PFSK-1 (cell line): ENCODE measurements at regions not wholly inside any gene's neighbourhood (a gene's known extent, or its start where the extent isn't known, plus 50 kb on each side); places are given as distances from the start of the nearest gene placed in this dataset.

Experiments
- FOXP2 ChIP-seq: optimal IDR thresholded peaks from 2 replicates; pipeline ENCODE3; 2011; ENCODE audit warnings: borderline replicate concordance, control low read depth, inconsistent platforms; ENCODE audit not compliant: insufficient read depth; ENCODE audit errors: extremely low read length, extremely low read depth
- POLR2AphosphoS5 ChIP-seq: IDR thresholded peaks from 2 replicates; pipeline ENCODE4 v1.6.1; 2012; ENCODE audit warnings: low read depth, mild to moderate bottlenecking, control low read depth, low read length, moderate library complexity
- REST ChIP-seq, 2 experiments: IDR thresholded peaks; 2 replicates each; pipeline versions ENCODE4 v1.6.1 to v1.8.0; 2011 to 2012; ENCODE audit warnings: low read depth in 2 of 2, low read length in 2 of 2, control low read depth in 1 of 2, inconsistent platforms in 1 of 2, mild to moderate bottlenecking in 1 of 2, moderate library complexity in 1 of 2; ENCODE audit not compliant: insufficient read depth in 1 of 2
- SIN3A ChIP-seq: IDR thresholded peaks from 2 replicates; pipeline ENCODE4 v1.6.1; 2012; ENCODE audit warnings: mild to moderate bottlenecking, low read length, moderate library complexity, borderline replicate concordance; ENCODE audit not compliant: insufficient read depth
- TAF1 ChIP-seq: IDR thresholded peaks from 2 replicates; pipeline ENCODE4 v1.6.1; 2012; ENCODE audit warnings: low read length, control low read depth, borderline replicate concordance; ENCODE audit not compliant: insufficient read depth

GRCh38 chr4:124123721-124124120, 588.8 kb downstream of the ANKRD50 start:
- TF ChIP-seq REST (IDR thresholded peaks at IDR 0.05; ENCODE audit: insufficient read depth in 1 of 2, low read depth in 2 of 2, low read length in 2 of 2) (no peak), FOXP2 (no peak), SIN3A (no peak), TAF1 (no peak), POLR2AphosphoS5 (no peak)

GRCh38 chr4:124132161-124132560, 580.4 kb downstream of the ANKRD50 start:
- TF ChIP-seq SIN3A = no peak
- no peak for TF ChIP-seq FOXP2
- no peak for TF ChIP-seq POLR2AphosphoS5
- no peak for TF ChIP-seq REST (IDR thresholded peaks at IDR 0.05; ENCODE audit: insufficient read depth in 1 of 2, low read depth in 2 of 2, low read length in 2 of 2)
- no peak for TF ChIP-seq TAF1

- TF ChIP-seq POLR2AphosphoS5 (no peak), FOXP2 (no peak), SIN3A (no peak), TAF1 (no peak), REST (IDR thresholded peaks at IDR 0.05; ENCODE audit: insufficient read depth in 1 of 2, low read depth in 2 of 2, low read length in 2 of 2) (no peak)
Observed at GRCh38 chr4:124133753-124134152, 578.8 kb downstream of the ANKRD50 start.

- TF ChIP-seq FOXP2 = no peak
- no peak for TF ChIP-seq SIN3A
- TF ChIP-seq POLR2AphosphoS5 = no peak
- TF ChIP-seq TAF1 = no peak
- no peak for TF ChIP-seq REST (IDR thresholded peaks at IDR 0.05; ENCODE audit: insufficient read depth in 1 of 2, low read depth in 2 of 2, low read length in 2 of 2)
Observed at GRCh38 chr4:124135409-124135813, 577.1 kb downstream of the ANKRD50 start.

- no peak for TF ChIP-seq SIN3A
- no peak for TF ChIP-seq POLR2AphosphoS5
- TF ChIP-seq REST (IDR thresholded peaks at IDR 0.05; ENCODE audit: insufficient read depth in 1 of 2, low read depth in 2 of 2, low read length in 2 of 2) = no peak
- no peak for TF ChIP-seq FOXP2
- no peak for TF ChIP-seq TAF1
Observed at GRCh38 chr4:124139044-124139443, 573.5 kb downstream of the ANKRD50 start.
